ENCODE measurements at regions not wholly inside any gene's neighbourhood (a gene's known extent, or its start where the extent isn't known, plus 50 kb on each side); places are given as distances from the start of the nearest gene placed in this dataset.

GRCh38 chr6:139593081-139593480 lies 218.6 kb upstream of the CITED2 start:
- no peak for TF ChIP-seq EZH2 (IDR thresholded peaks at IDR 0.05; ENCODE audit: insufficient read depth, poor library complexity, severe bottlenecking)
- no peak for TF ChIP-seq EZH2phosphoT487 (IDR thresholded peaks at IDR 0.05; ENCODE audit: insufficient read depth, low read depth)

Measured in GM23248 (cell line).